CD4-positive, alpha-beta T cell (primary cell): ENCODE measurements at regions not wholly inside any gene's neighbourhood (a gene's known extent, or its start where the extent isn't known, plus 50 kb on each side); places are given as distances from the start of the nearest gene placed in this dataset.
A peak's percentile ranks its signal among the peaks of the same experiment; 100 is the strongest.

Experiments
- ATAC-seq: fragments of 200-7000 bp; cut with Tn5 transposase; one replicate; pipeline ENCODE4 v1.10.0; 2022; ENCODE audit warnings: mild to moderate bottlenecking; ENCODE audit not compliant: poor library complexity
- CTCF ChIA-PET: fragments of 350-600 bp; sonication (Branson Sonifier 250); formaldehyde crosslinking; loops from one replicate; lab custom pipeline; 2021; ENCODE audit warnings: antibody characterized with exemption, inconsistent platforms; lab: Charles Lee
- POLR2A ChIA-PET: fragments of 350-600 bp; sonication (Branson Sonifier 250); formaldehyde crosslinking; loops from one replicate; lab custom pipeline; 2021; ENCODE audit warnings: antibody characterized with exemption, inconsistent platforms; lab: Charles Lee
- DNase-seq, 14 experiments: peaks; one replicate each; pipeline ENCODE4 v3.0.0-alpha.2; 2013 to 2020; ENCODE audit warnings: mixed read lengths in 2 of 14
- H3K27ac ChIP-seq, 2 donors: one replicate each; pipeline versions ENCODE4 v1.5.1 to v1.7.0; 2013; ENCODE audit warnings: low read length in 2 of 2, low read depth in 1 of 2, mild to moderate bottlenecking in 1 of 2
- H3K27me3 ChIP-seq, 2 experiments: 1 replicate in 1 of 2; 2 replicates in 1 of 2; pipeline versions ENCODE4 v1.6.1 to v1.7.0; 2013; ENCODE audit warnings: low read length in 2 of 2, control low read depth in 1 of 2, mild to moderate bottlenecking in 1 of 2, moderate library complexity in 1 of 2; ENCODE audit not compliant: insufficient read depth in 2 of 2, control insufficient read depth in 1 of 2
- H3K36me3 ChIP-seq: one replicate; pipeline ENCODE4 v1.6.1; 2013; ENCODE audit warnings: low read length, control low read depth; ENCODE audit not compliant: insufficient read depth
- H3K4me1 ChIP-seq: one replicate; pipeline ENCODE4 v1.6.1; 2013; ENCODE audit warnings: low read length, control low read depth; ENCODE audit not compliant: insufficient read depth
- H3K4me3 ChIP-seq: one replicate; pipeline ENCODE4 v1.5.1; 2013; ENCODE audit warnings: mild to moderate bottlenecking, low read length, moderate library complexity
- H3K9me3 ChIP-seq, 2 experiments: 1 replicate in 1 of 2; 2 replicates in 1 of 2; pipeline versions ENCODE4 v1.6.1 to v1.7.0; 2013; ENCODE audit warnings: low read length in 2 of 2, mild to moderate bottlenecking in 2 of 2, control low read depth in 1 of 2, moderate library complexity in 1 of 2; ENCODE audit not compliant: control insufficient read depth in 1 of 2, insufficient read depth in 1 of 2
- H3K27ac Mint-ChIP-seq: one replicate; pipeline ENCODE4 v1.8.0; 2020; ENCODE audit warnings: mixed read lengths
- H3K27me3 Mint-ChIP-seq: one replicate; pipeline ENCODE4 v1.8.0; 2021; ENCODE audit warnings: mixed read lengths
- H3K36me3 Mint-ChIP-seq: one replicate; pipeline ENCODE4 v1.8.0; 2021; ENCODE audit warnings: low read depth, mixed read lengths
- H3K4me1 Mint-ChIP-seq: one replicate; pipeline ENCODE4 v1.8.0; 2021; ENCODE audit warnings: low read depth, mixed read lengths
- H3K4me3 Mint-ChIP-seq: one replicate; pipeline ENCODE4 v1.8.0; 2020; ENCODE audit warnings: mild to moderate bottlenecking, mixed read lengths
- H3K9me3 Mint-ChIP-seq: one replicate; pipeline ENCODE4 v1.8.0; 2020; ENCODE audit warnings: mixed read lengths
- CTCF ChIP-seq: fragments of 200-600 bp; IDR thresholded peaks from one replicate; pipeline ENCODE4 v1.8.0; 2022; ENCODE audit warnings: antibody characterized with exemption, mild to moderate bottlenecking
- intact Hi-C, 2 experiments: fragments of 100-400 bp; cut with DNase I in 1 of 2; cut with micrococcal nuclease in 1 of 2; formaldehyde crosslinking; loops; one replicate each; pipeline versions ENCODE4 v1.15.1 to v1.9.0; 2023 to 2025; cut with DNase I, micrococcal nuclease

GRCh38 chr12:126353604-126354003, 1288.4 kb downstream of the AACS start:
- Mint-ChIP-seq H3K27ac (peak overlapping the region; percentile 44), H3K9me3 (peaks cover 6% of the 10 kb centered on the region), H3K36me3 (no peaks in the 10 kb centered on the region), H3K27me3 (no peaks in the 10 kb centered on the region), H3K4me1 (peaks cover 12% of the 10 kb centered on the region), H3K4me3 (no peak overlapping the region)
- Histone ChIP-seq H3K27ac (no peak overlapping the region), H3K9me3 (peaks cover 0 to 23% of the 10 kb centered on the region in 2 experiments), H3K4me3 (no peak overlapping the region), H3K27me3 (no peaks in the 10 kb centered on the region), H3K4me1 (no peaks in the 10 kb centered on the region), H3K36me3 (no peaks in the 10 kb centered on the region)
- intact Hi-C loops = no loop called here
- POLR2A ChIA-PET = no interaction called here
- TF ChIP-seq CTCF = no peak
- no peak for DNase-seq
- CTCF ChIA-PET = no interaction called here
- ATAC-seq = no peak

- DNase-seq = no peak
- CTCF ChIA-PET = no interaction called here
- peak overlapping the region; percentile 44 for H3K27ac Mint-ChIP-seq
- intact Hi-C loops = loop anchor here in 1 of 2 experiments (5.0 kb wide), 1 partner anchor 47 kb away; no protein-coding TSS in a partner anchor
- peaks cover 12% of the 10 kb centered on the region for H3K4me1 Mint-ChIP-seq
- Histone ChIP-seq H3K27ac (no peak overlapping the region), H3K4me1 (no peaks in the 10 kb centered on the region), H3K27me3 (no peaks in the 10 kb centered on the region), H3K9me3 (peaks cover 0 to 23% of the 10 kb centered on the region in 2 experiments), H3K4me3 (no peak overlapping the region), H3K36me3 (no peaks in the 10 kb centered on the region)
- peaks cover 8% of the 10 kb centered on the region for H3K9me3 Mint-ChIP-seq
- H3K27me3 Mint-ChIP-seq = no peaks in the 10 kb centered on the region
- H3K4me3 Mint-ChIP-seq = no peak overlapping the region
- TF ChIP-seq CTCF = no peak
- ATAC-seq = no peak
- POLR2A ChIA-PET = no interaction called here
- no peaks in the 10 kb centered on the region for H3K36me3 Mint-ChIP-seq
Observed at GRCh38 chr12:126354633-126355032, 1289.4 kb downstream of the AACS start.

- no peaks in the 10 kb centered on the region for H3K36me3 Mint-ChIP-seq
- H3K27me3 Mint-ChIP-seq = no peaks in the 10 kb centered on the region
- ChIA-PET CTCF (no interaction called here), POLR2A (interaction anchor here (0.6 kb wide), 1 partner anchor 234 kb away, joined by 4 read pairs; no protein-coding TSS in a partner anchor)
- TF ChIP-seq CTCF = no peak
- peaks cover 8% of the 10 kb centered on the region for H3K9me3 Mint-ChIP-seq
- intact Hi-C loops = loop anchor here in 1 of 2 experiments (5.0 kb wide), 1 partner anchor 48 kb away; no protein-coding TSS in a partner anchor
- Histone ChIP-seq H3K4me1 (no peaks in the 10 kb centered on the region), H3K4me3 (no peak overlapping the region), H3K9me3 (peaks cover 0 to 23% of the 10 kb centered on the region in 2 experiments), H3K27ac (no peak overlapping the region), H3K27me3 (no peaks in the 10 kb centered on the region), H3K36me3 (no peaks in the 10 kb centered on the region)
- no peak for DNase-seq
- H3K4me3 Mint-ChIP-seq = no peak overlapping the region
- ATAC-seq = peak; percentile 83
- H3K27ac Mint-ChIP-seq = peak overlapping the region; percentile 81
- H3K4me1 Mint-ChIP-seq = peaks cover 12% of the 10 kb centered on the region
Observed at GRCh38 chr12:126355346-126355745, 1290.1 kb downstream of the AACS start.
